ENCODE measurements at regions not wholly inside any gene's neighbourhood (a gene's known extent, or its start where the extent isn't known, plus 50 kb on each side); places are given as distances from the start of the nearest gene placed in this dataset.
"Not testable (repeated sequence)": the region's sequence is repeated elsewhere in the genome, so short reads cannot be mapped to it uniquely, and the experiment has no call there.

DNA sequence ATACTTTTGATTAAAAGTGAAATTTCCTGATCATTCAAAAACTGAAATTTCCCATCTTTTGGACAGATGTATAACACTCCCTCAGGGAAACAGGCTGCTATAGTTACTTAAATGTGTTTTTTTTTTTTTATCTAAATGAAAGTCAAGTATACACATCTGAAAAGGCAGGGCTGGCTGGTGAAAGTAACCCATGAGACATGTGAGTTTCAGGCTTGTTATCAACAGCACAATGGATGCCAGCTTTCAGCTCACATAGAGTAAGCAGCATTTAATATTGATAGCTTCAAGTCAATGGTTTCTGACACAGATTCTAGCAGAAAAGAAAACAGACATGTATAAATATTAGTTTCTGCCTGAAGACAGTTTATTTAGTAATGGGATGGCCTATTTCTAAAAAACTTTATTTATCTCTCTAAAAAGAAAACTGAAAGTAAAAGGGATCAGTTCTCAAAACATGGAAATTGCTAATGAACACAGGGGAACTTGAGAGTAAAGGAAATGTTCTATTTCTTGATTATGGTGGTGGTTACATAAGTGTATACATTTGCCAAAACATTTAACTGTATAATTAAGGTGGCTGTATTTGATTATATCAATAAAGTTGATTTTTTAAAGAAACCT lies 89.7 kb upstream of the CMC1 start:
- Histone ChIP-seq H3K9ac (ENCODE audit: control insufficient read depth, extremely low read depth, insufficient read depth, low read length) (no peak overlapping the region), H3K9me1 (ENCODE audit: control insufficient read depth, extremely low read depth, insufficient read depth, low read length) (no peaks in the 10 kb centered on the region), H3K27ac (ENCODE audit: control insufficient read depth, insufficient read depth, low read length) (no peak overlapping the region), H3K79me2 (ENCODE audit: control insufficient read depth, insufficient read depth, low read length) (no peaks in the 10 kb centered on the region), H4K20me1 (ENCODE audit: control insufficient read depth, extremely low read depth, insufficient read depth, low read length) (no peaks in the 10 kb centered on the region), H3K4me3 (ENCODE audit: control insufficient read depth in 2 of 3, extremely low read depth in 1 of 3, insufficient read depth in 2 of 3, low read depth in 1 of 3, low read length in 3 of 3) (no peak overlapping the region), H3K4me1 (ENCODE audit: control insufficient read depth, extremely low read depth, insufficient read depth, low read length) (no peaks in the 10 kb centered on the region), H3K36me3 (ENCODE audit: control insufficient read depth in 2 of 2, extremely low read depth in 1 of 2, insufficient read depth in 2 of 2, low read length in 2 of 2) (no peaks in the 10 kb centered on the region), H3K27me3 (ENCODE audit: control insufficient read depth, extremely low read depth, insufficient read depth, low read length) (no peaks in the 10 kb centered on the region), H2AFZ (ENCODE audit: control insufficient read depth, low read length) (no peak overlapping the region), H3K9me3 (ENCODE audit: control insufficient read depth, low read depth, low read length) (no peaks in the 10 kb centered on the region), H3K4me2 (ENCODE audit: control insufficient read depth, extremely low read depth, insufficient read depth, low read depth, low read length) (no peak overlapping the region)
- dilution Hi-C loops (cut with MboI; ENCODE audit: extremely low pct_ligation_motif_present, low sequenced_read_pairs): no loop called here
- FAIRE-seq (no peak), DNase-seq (ENCODE audit: low read depth, low spot score) (no peak)
- TF ChIP-seq EZH2 (IDR thresholded peaks at IDR 0.05; ENCODE audit: low read length): no peak
- TF ChIP-seq, protein P1, sequence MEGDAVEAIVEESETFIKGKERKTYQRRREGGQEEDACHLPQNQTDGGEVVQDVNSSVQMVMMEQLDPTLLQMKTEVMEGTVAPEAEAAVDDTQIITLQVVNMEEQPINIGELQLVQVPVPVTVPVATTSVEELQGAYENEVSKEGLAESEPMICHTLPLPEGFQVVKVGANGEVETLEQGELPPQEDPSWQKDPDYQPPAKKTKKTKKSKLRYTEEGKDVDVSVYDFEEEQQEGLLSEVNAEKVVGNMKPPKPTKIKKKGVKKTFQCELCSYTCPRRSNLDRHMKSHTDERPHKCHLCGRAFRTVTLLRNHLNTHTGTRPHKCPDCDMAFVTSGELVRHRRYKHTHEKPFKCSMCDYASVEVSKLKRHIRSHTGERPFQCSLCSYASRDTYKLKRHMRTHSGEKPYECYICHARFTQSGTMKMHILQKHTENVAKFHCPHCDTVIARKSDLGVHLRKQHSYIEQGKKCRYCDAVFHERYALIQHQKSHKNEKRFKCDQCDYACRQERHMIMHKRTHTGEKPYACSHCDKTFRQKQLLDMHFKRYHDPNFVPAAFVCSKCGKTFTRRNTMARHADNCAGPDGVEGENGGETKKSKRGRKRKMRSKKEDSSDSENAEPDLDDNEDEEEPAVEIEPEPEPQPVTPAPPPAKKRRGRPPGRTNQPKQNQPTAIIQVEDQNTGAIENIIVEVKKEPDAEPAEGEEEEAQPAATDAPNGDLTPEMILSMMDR (optimal IDR thresholded peaks at IDR 0.05 in 1 of 3, IDR thresholded peaks at IDR 0.05 in 1 of 3, conservative IDR thresholded peaks at IDR 0.05 in 1 of 3; ENCODE audit: extremely low read depth in 1 of 3, insufficient read depth in 2 of 3, low read length in 3 of 3): no peak

DNA sequence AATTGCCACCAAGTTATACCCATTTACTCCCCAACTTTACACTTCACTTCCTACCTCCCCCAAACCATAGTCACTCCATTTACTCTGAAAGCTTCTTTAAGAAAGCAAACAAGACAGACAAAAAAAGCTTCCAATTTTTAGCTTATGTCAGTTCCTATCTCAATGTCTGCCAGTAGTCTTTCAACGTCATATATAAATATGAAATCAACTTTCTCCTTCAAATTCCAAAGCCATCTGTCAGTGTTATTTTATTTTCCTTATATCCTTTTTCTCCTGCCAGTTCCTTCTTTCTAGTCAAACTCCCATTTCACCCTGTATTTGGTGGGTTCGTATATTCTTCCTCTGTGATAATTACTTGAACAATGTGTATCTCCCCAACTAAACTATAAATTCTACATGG lies 85.8 kb upstream of the CMC1 start:
- H3K9me1 ChIP-seq (ENCODE audit: control insufficient read depth, extremely low read depth, insufficient read depth, low read length): no peaks in the 10 kb centered on the region
- no peaks in the 10 kb centered on the region for H3K9me3 ChIP-seq (ENCODE audit: control insufficient read depth, low read depth, low read length)
- no peak overlapping the region for H2AFZ ChIP-seq (ENCODE audit: control insufficient read depth, low read length)
- no peak for DNase-seq (ENCODE audit: low read depth, low spot score)
- H3K9ac ChIP-seq (ENCODE audit: control insufficient read depth, extremely low read depth, insufficient read depth, low read length): no peak overlapping the region
- H3K4me2 ChIP-seq (ENCODE audit: control insufficient read depth, extremely low read depth, insufficient read depth, low read depth, low read length): no peak overlapping the region
- dilution Hi-C loops (cut with MboI; ENCODE audit: extremely low pct_ligation_motif_present, low sequenced_read_pairs): no loop called here
- no peak for FAIRE-seq
- no peaks in the 10 kb centered on the region for H3K27me3 ChIP-seq (ENCODE audit: control insufficient read depth, extremely low read depth, insufficient read depth, low read length)
- no peaks in the 10 kb centered on the region for H3K36me3 ChIP-seq (ENCODE audit: control insufficient read depth in 2 of 2, extremely low read depth in 1 of 2, insufficient read depth in 2 of 2, low read length in 2 of 2)
- TF ChIP-seq EZH2 (IDR thresholded peaks at IDR 0.05; ENCODE audit: low read length): no peak
- TF ChIP-seq, protein P1 (optimal IDR thresholded peaks at IDR 0.05 in 1 of 3, IDR thresholded peaks at IDR 0.05 in 1 of 3, conservative IDR thresholded peaks at IDR 0.05 in 1 of 3; ENCODE audit: extremely low read depth in 1 of 3, insufficient read depth in 2 of 3, low read length in 3 of 3): no peak
- H4K20me1 ChIP-seq (ENCODE audit: control insufficient read depth, extremely low read depth, insufficient read depth, low read length): no peaks in the 10 kb centered on the region
- no peaks in the 10 kb centered on the region for H3K4me1 ChIP-seq (ENCODE audit: control insufficient read depth, extremely low read depth, insufficient read depth, low read length)
- H3K27ac ChIP-seq (ENCODE audit: control insufficient read depth, insufficient read depth, low read length): no peak overlapping the region
- no peaks in the 10 kb centered on the region for H3K79me2 ChIP-seq (ENCODE audit: control insufficient read depth, insufficient read depth, low read length)
- H3K4me3 ChIP-seq (ENCODE audit: control insufficient read depth in 2 of 3, extremely low read depth in 1 of 3, insufficient read depth in 2 of 3, low read depth in 1 of 3, low read length in 3 of 3): no peak overlapping the region

DNA sequence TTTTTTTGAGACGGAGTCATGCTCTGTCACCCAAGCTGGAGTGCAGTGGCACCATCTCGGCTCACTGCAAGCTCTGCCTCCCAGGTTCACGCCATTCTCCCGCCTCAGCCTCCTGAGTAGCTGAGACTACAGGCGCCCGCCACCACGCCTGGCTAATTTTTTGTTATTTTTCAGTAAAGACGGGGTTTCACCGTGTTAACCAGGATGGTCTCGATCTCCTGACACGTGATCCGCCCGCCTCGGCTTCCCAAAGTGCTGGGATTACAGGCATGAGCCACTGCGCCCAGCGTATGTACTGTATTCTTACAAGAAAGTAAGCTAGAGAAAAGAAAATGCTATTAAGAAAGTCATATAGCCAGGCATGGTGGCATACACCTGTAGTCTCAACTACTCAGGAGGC lies 84.8 kb upstream of the CMC1 start:
- H3K9me1 ChIP-seq (ENCODE audit: control insufficient read depth, extremely low read depth, insufficient read depth, low read length); H3K79me2 ChIP-seq (ENCODE audit: control insufficient read depth, insufficient read depth, low read length); H3K4me2 ChIP-seq (ENCODE audit: control insufficient read depth, extremely low read depth, insufficient read depth, low read depth, low read length); H3K4me3 ChIP-seq (ENCODE audit: control insufficient read depth in 2 of 3, extremely low read depth in 1 of 3, insufficient read depth in 2 of 3, low read depth in 1 of 3, low read length in 3 of 3); H3K27me3 ChIP-seq (ENCODE audit: control insufficient read depth, extremely low read depth, insufficient read depth, low read length); dilution Hi-C loops (cut with MboI; ENCODE audit: extremely low pct_ligation_motif_present, low sequenced_read_pairs); H3K9ac ChIP-seq (ENCODE audit: control insufficient read depth, extremely low read depth, insufficient read depth, low read length); DNase-seq (ENCODE audit: low read depth, low spot score); H3K27ac ChIP-seq (ENCODE audit: control insufficient read depth, insufficient read depth, low read length); H3K4me1 ChIP-seq (ENCODE audit: control insufficient read depth, extremely low read depth, insufficient read depth, low read length); H4K20me1 ChIP-seq (ENCODE audit: control insufficient read depth, extremely low read depth, insufficient read depth, low read length); H3K36me3 ChIP-seq (ENCODE audit: control insufficient read depth in 2 of 2, extremely low read depth in 1 of 2, insufficient read depth in 2 of 2, low read length in 2 of 2); FAIRE-seq; H3K9me3 ChIP-seq (ENCODE audit: control insufficient read depth, low read depth, low read length); H2AFZ ChIP-seq (ENCODE audit: control insufficient read depth, low read length): not testable (repeated sequence)

All from keratinocyte (primary cell).